GM12891 (cell line): ENCODE measurements at regions not wholly inside any gene's neighbourhood (a gene's known extent, or its start where the extent isn't known, plus 50 kb on each side); places are given as distances from the start of the nearest gene placed in this dataset.

ENCODE experiments used
- POLR2A ChIP-seq: IDR thresholded peaks from 2 replicates; pipeline ENCODE4 v1.6.1; 2011; ENCODE audit warnings: low read depth, low read length, control low read depth
- POLR2AphosphoS5 ChIP-seq: IDR thresholded peaks from 2 replicates; pipeline ENCODE4 v1.6.1; 2011; ENCODE audit warnings: low read depth, low read length, control low read depth
- POU2F2 ChIP-seq: IDR thresholded peaks from 2 replicates; pipeline ENCODE4 v1.6.1; 2011; ENCODE audit warnings: low read depth, mild to moderate bottlenecking, control low read depth, low read length, moderate library complexity
- SPI1 ChIP-seq: IDR thresholded peaks from 2 replicates; pipeline ENCODE4 v1.6.1; 2011; ENCODE audit warnings: low read depth, low read length, control low read depth
- TAF1 ChIP-seq: IDR thresholded peaks from 2 replicates; pipeline ENCODE4 v1.6.1; 2011; ENCODE audit warnings: low read depth, low read length, control low read depth

DNA sequence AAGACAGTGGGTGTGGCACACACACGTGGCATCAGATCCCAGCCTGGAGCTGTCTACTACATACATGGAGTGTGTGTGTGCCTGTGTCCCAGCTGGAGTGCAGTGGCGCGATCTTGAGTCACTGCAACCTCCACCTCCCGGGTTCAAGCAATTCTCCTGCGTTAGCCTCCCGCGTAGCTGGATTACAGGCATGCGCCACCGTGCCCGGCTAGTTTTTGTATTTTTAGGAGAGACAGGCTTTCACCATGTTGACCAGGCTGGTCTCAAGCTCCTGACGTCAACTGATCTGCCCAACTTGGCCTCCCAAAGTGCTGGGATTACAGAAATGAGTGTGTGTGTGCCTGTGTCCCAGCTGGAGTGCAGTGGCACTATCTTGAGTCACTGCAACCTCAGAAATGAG is 108.8 kb downstream of the IL12A start:
- TF ChIP-seq POLR2A (no peak), POLR2AphosphoS5 (no peak), TAF1 (no peak), SPI1 (no peak), POU2F2 (no peak)
